SK-N-SH treated with all-trans-retinoic acid at 6 μM for 48 hours (cell line): ENCODE measurements at regions not wholly inside any gene's neighbourhood (a gene's known extent, or its start where the extent isn't known, plus 50 kb on each side); places are given as distances from the start of the nearest gene placed in this dataset.

Experiments
- BACH2 ChIP-seq: fragments of 250-450 bp; sonication (Bioruptor Pico); IDR thresholded peaks from 2 replicates; pipeline ENCODE4 v1.9.0; 2021; ENCODE audit warnings: mild to moderate bottlenecking, borderline replicate concordance
- CREB5 ChIP-seq: fragments of 250-450 bp; sonication (Bioruptor Pico); IDR thresholded peaks from 2 replicates; pipeline ENCODE4 v1.5.1; 2020; ENCODE audit warnings: low read depth, mild to moderate bottlenecking, moderate library complexity
- CSDC2 ChIP-seq: fragments of 250-450 bp; sonication (Bioruptor Pico); IDR thresholded peaks from 2 replicates; pipeline ENCODE4 v1.5.0; 2020; ENCODE audit warnings: mild to moderate bottlenecking, moderate library complexity
- CSRNP3 ChIP-seq: fragments of 250-450 bp; sonication (Bioruptor Pico); IDR thresholded peaks from 2 replicates; pipeline ENCODE4 v1.5.1; 2021; ENCODE audit warnings: mild to moderate bottlenecking, moderate library complexity
- ISL1 ChIP-seq: fragments of 250-450 bp; sonication (Bioruptor Pico); IDR thresholded peaks from 2 replicates; pipeline ENCODE4 v2.1.2; 2022; ENCODE audit warnings: mild to moderate bottlenecking, moderate library complexity
- PATZ1 ChIP-seq: fragments of 250-450 bp; sonication (Bioruptor Pico); IDR thresholded peaks from 2 replicates; pipeline ENCODE4 v1.8.0; 2020; ENCODE audit warnings: mild to moderate bottlenecking, moderate library complexity, borderline replicate concordance
- SNAI2 ChIP-seq: fragments of 250-450 bp; sonication (Bioruptor Pico); IDR thresholded peaks from 2 replicates; pipeline ENCODE4 v1.5.0; 2020; ENCODE audit warnings: mild to moderate bottlenecking, moderate library complexity
- TOX ChIP-seq: fragments of 250-450 bp; sonication (Bioruptor Pico); IDR thresholded peaks from 2 replicates; pipeline ENCODE4 v1.8.0; 2021; ENCODE audit warnings: mild to moderate bottlenecking, moderate library complexity, borderline replicate concordance
- ZC3H10 ChIP-seq: fragments of 250-450 bp; sonication (Bioruptor Pico); IDR thresholded peaks from 2 replicates; pipeline ENCODE4 v1.5.1; 2021; ENCODE audit warnings: mild to moderate bottlenecking, moderate library complexity
- ZFP30 ChIP-seq: fragments of 450-650 bp; formaldehyde crosslinking; IDR thresholded peaks from 2 replicates; pipeline ENCODE4 v1.5.0; 2022; ENCODE audit warnings: mild to moderate bottlenecking, moderate library complexity
- ZNF565 ChIP-seq: fragments of 450-650 bp; formaldehyde crosslinking; conservative IDR thresholded peaks from 2 replicates; pipeline ENCODE4 v1.5.0; 2020; ENCODE audit warnings: low read depth, mild to moderate bottlenecking, moderate library complexity

GRCh38 chr7:116614499-116615262 is 57.3 kb upstream of the MET start:
- no peak for TF ChIP-seq CSDC2 (CRISPR knock-in tag)
- no peak for TF ChIP-seq PATZ1
- TF ChIP-seq SNAI2 (CRISPR knock-in tag): no peak
- TF ChIP-seq ZFP30 (CRISPR knock-in tag): no peak
- TF ChIP-seq BACH2: no peak
- no peak for TF ChIP-seq CREB5 (CRISPR knock-in tag)
- TF ChIP-seq ZC3H10 (CRISPR knock-in tag): no peak
- no peak for TF ChIP-seq ZNF565
- no peak for TF ChIP-seq ISL1 (CRISPR knock-in tag)
- no peak for TF ChIP-seq TOX (CRISPR knock-in tag)
- no peak for TF ChIP-seq CSRNP3 (CRISPR knock-in tag)
